CD4-positive, alpha-beta T cell treated with Interleukin-10 for 1 hour (primary cell): ENCODE measurements at regions not wholly inside any gene's neighbourhood (a gene's known extent, or its start where the extent isn't known, plus 50 kb on each side); places are given as distances from the start of the nearest gene placed in this dataset.

Source experiments
- DNase-seq: peaks from one replicate; pipeline ENCODE4 v3.0.0-alpha.2; 2020

GRCh38 chr7:114860206-114860605, 61.7 kb upstream of the MDFIC start:
- no peak for DNase-seq

- no peak for DNase-seq
These were observed 59.5 kb upstream of the MDFIC start for GRCh38 chr7:114862406-114862805.

- DNase-seq, result no peak
These were observed 57.6 kb upstream of the MDFIC start for GRCh38 chr7:114864278-114864677.

GRCh38 chr7:114865564-114865963, 56.3 kb upstream of the MDFIC start:
- DNase-seq, result peak; percentile 72
